Keratinocyte (primary cell): ENCODE measurements at regions not wholly inside any gene's neighbourhood (a gene's known extent, or its start where the extent isn't known, plus 50 kb on each side); places are given as distances from the start of the nearest gene placed in this dataset.

Experiments
- EZH2 ChIP-seq: IDR thresholded peaks from one replicate; pipeline ENCODE4 v1.6.1; 2012; ENCODE audit warnings: inconsistent platforms, mild to moderate bottlenecking, low read length, moderate library complexity
- TF ChIP-seq, protein P1 (sequence below), 3 experiments: IDR thresholded peaks in 1 of 3; conservative IDR thresholded peaks in 1 of 3; optimal IDR thresholded peaks in 1 of 3; 2 replicates in 2 of 3; 3 replicates in 1 of 3; pipeline versions ENCODE3 to v1.5.1; 2011; ENCODE audit warnings: low read length in 3 of 3, mild to moderate bottlenecking in 3 of 3, moderate library complexity in 2 of 3, control low read depth in 1 of 3, inconsistent platforms in 1 of 3; ENCODE audit not compliant: insufficient read depth in 2 of 3; ENCODE audit errors: extremely low read depth in 1 of 3

DNA sequence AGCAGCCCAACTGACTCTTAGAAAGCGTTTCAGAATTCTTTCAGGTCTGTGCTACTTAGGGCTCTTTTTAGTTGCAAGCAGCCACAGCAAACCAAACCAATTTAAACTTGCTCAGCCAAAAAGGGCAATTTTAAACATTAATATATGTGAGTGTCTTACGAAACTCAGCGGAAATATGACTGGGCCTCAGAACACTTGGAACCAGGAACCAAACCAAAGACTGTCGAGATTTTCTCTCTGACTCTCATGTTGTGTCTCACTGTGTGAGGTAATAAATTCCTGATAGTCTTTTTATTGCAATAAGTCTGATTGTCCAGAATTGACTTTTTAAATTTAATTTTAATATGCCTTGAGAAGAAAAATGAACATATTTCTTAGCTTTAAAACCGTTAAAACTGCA is 122.3 kb downstream of the SYF2 start:
- TF ChIP-seq, protein P1, sequence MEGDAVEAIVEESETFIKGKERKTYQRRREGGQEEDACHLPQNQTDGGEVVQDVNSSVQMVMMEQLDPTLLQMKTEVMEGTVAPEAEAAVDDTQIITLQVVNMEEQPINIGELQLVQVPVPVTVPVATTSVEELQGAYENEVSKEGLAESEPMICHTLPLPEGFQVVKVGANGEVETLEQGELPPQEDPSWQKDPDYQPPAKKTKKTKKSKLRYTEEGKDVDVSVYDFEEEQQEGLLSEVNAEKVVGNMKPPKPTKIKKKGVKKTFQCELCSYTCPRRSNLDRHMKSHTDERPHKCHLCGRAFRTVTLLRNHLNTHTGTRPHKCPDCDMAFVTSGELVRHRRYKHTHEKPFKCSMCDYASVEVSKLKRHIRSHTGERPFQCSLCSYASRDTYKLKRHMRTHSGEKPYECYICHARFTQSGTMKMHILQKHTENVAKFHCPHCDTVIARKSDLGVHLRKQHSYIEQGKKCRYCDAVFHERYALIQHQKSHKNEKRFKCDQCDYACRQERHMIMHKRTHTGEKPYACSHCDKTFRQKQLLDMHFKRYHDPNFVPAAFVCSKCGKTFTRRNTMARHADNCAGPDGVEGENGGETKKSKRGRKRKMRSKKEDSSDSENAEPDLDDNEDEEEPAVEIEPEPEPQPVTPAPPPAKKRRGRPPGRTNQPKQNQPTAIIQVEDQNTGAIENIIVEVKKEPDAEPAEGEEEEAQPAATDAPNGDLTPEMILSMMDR (optimal IDR thresholded peaks at IDR 0.05 in 1 of 3, IDR thresholded peaks at IDR 0.05 in 1 of 3, conservative IDR thresholded peaks at IDR 0.05 in 1 of 3; ENCODE audit: extremely low read depth in 1 of 3, insufficient read depth in 2 of 3, low read length in 3 of 3) = no peak
- TF ChIP-seq EZH2 = no peak
